Chondrocyte (in vitro differentiated cells): ENCODE measurements at regions not wholly inside any gene's neighbourhood (a gene's known extent, or its start where the extent isn't known, plus 50 kb on each side); places are given as distances from the start of the nearest gene placed in this dataset.

Experiments
- DNase-seq: peaks from one replicate; pipeline ENCODE4 v3.0.0; 2021; ENCODE audit warnings: mixed read lengths, low spot score
- H3K27ac Mint-ChIP-seq: one replicate; pipeline ENCODE4 v1.8.0; 2021; ENCODE audit warnings: mild to moderate bottlenecking, moderate library complexity, mixed read lengths; ENCODE audit not compliant: unreplicated experiment
- H3K27me3 Mint-ChIP-seq: 2 replicates; pipeline ENCODE4 v1.8.0; 2021; ENCODE audit warnings: low read depth, mixed read lengths
- H3K36me3 Mint-ChIP-seq: 2 replicates; pipeline ENCODE4 v1.8.0; 2021; ENCODE audit warnings: low read depth, mixed read lengths
- H3K4me1 Mint-ChIP-seq: 2 replicates; pipeline ENCODE4 v1.8.0; 2021; ENCODE audit warnings: low read depth, mild to moderate bottlenecking, mixed read lengths
- H3K4me3 Mint-ChIP-seq: one replicate; pipeline ENCODE4 v1.8.0; 2021; ENCODE audit warnings: mild to moderate bottlenecking, moderate library complexity, mixed read lengths; ENCODE audit not compliant: unreplicated experiment
- H3K9me3 Mint-ChIP-seq: 2 replicates; pipeline ENCODE4 v1.8.0; 2021; ENCODE audit warnings: low read depth, mixed read lengths
- CTCF ChIP-seq: fragments of 200-600 bp; sonication (generic); IDR thresholded peaks from 2 replicates; pipeline ENCODE4 v1.5.0; 2021; ENCODE audit warnings: antibody characterized with exemption, mild to moderate bottlenecking, moderate library complexity

GRCh38 chr13:111533900-111534683 is 213.7 kb downstream of the TEX29 start:
- no peaks in the 10 kb centered on the region for H3K4me1 Mint-ChIP-seq
- no peak overlapping the region for H3K4me3 Mint-ChIP-seq
- H3K9me3 Mint-ChIP-seq, result no peaks in the 10 kb centered on the region
- H3K27ac Mint-ChIP-seq, result no peak overlapping the region
- H3K27me3 Mint-ChIP-seq, result peaks cover 72% of the 10 kb centered on the region
- no peak for DNase-seq
- no peak for TF ChIP-seq CTCF
- H3K36me3 Mint-ChIP-seq, result no peaks in the 10 kb centered on the region

- TF ChIP-seq CTCF, result no peak
- H3K27ac Mint-ChIP-seq, result no peak overlapping the region
- no peaks in the 10 kb centered on the region for H3K4me1 Mint-ChIP-seq
- H3K9me3 Mint-ChIP-seq, result no peaks in the 10 kb centered on the region
- H3K4me3 Mint-ChIP-seq, result no peak overlapping the region
- peaks cover 69% of the 10 kb centered on the region for H3K27me3 Mint-ChIP-seq
- no peaks in the 10 kb centered on the region for H3K36me3 Mint-ChIP-seq
- peak; percentile 47 for DNase-seq
Observed at GRCh38 chr13:111534751-111535522, 214.5 kb downstream of the TEX29 start.

- Mint-ChIP-seq H3K4me3 (no peak overlapping the region), H3K27me3 (peaks cover 67% of the 10 kb centered on the region), H3K9me3 (no peaks in the 10 kb centered on the region), H3K4me1 (no peaks in the 10 kb centered on the region), H3K27ac (no peak overlapping the region), H3K36me3 (no peaks in the 10 kb centered on the region)
- no peak for TF ChIP-seq CTCF
- no peak for DNase-seq
Observed at GRCh38 chr13:111535523-111535811, 215.0 kb downstream of the TEX29 start.

GRCh38 chr13:111536075-111536642 is 215.7 kb downstream of the TEX29 start:
- no peaks in the 10 kb centered on the region for H3K36me3 Mint-ChIP-seq
- no peaks in the 10 kb centered on the region for H3K4me1 Mint-ChIP-seq
- TF ChIP-seq CTCF, result no peak
- H3K9me3 Mint-ChIP-seq, result no peaks in the 10 kb centered on the region
- peaks cover 62% of the 10 kb centered on the region for H3K27me3 Mint-ChIP-seq
- H3K4me3 Mint-ChIP-seq, result no peak overlapping the region
- no peak for DNase-seq
- H3K27ac Mint-ChIP-seq, result no peak overlapping the region

- Mint-ChIP-seq H3K4me3 (no peak overlapping the region), H3K27me3 (peaks cover 59% of the 10 kb centered on the region), H3K27ac (no peak overlapping the region), H3K9me3 (no peaks in the 10 kb centered on the region), H3K36me3 (no peaks in the 10 kb centered on the region), H3K4me1 (no peaks in the 10 kb centered on the region)
- DNase-seq, result peak; percentile 65
- TF ChIP-seq CTCF, result no peak
Observed at GRCh38 chr13:111537115-111537728, 216.8 kb downstream of the TEX29 start.
